Ovary (tissue), 3 donors: ENCODE measurements at regions not wholly inside any gene's neighbourhood (a gene's known extent, or its start where the extent isn't known, plus 50 kb on each side); places are given as distances from the start of the nearest gene placed in this dataset.

Experiments used
- EP300 ChIP-seq: sonication (generic); formaldehyde crosslinking; IDR thresholded peaks from one replicate; pipeline ENCODE4 v1.6.1; 2017; ENCODE audit warnings: antibody characterized with exemption
- TF ChIP-seq, protein P1 (sequence below), 3 donors: fragments of 450-650 bp in 2 of 3; fragments of 200-600 bp in 1 of 3; IDR thresholded peaks; one replicate each; pipeline versions ENCODE4 v1.5.1 to v1.8.0; 2016 to 2022; ENCODE audit warnings: antibody characterized with exemption in 3 of 3, mild to moderate bottlenecking in 1 of 3
- donor health status: DM: no; HTN: no; CAD: no.

- TF ChIP-seq, protein P1, sequence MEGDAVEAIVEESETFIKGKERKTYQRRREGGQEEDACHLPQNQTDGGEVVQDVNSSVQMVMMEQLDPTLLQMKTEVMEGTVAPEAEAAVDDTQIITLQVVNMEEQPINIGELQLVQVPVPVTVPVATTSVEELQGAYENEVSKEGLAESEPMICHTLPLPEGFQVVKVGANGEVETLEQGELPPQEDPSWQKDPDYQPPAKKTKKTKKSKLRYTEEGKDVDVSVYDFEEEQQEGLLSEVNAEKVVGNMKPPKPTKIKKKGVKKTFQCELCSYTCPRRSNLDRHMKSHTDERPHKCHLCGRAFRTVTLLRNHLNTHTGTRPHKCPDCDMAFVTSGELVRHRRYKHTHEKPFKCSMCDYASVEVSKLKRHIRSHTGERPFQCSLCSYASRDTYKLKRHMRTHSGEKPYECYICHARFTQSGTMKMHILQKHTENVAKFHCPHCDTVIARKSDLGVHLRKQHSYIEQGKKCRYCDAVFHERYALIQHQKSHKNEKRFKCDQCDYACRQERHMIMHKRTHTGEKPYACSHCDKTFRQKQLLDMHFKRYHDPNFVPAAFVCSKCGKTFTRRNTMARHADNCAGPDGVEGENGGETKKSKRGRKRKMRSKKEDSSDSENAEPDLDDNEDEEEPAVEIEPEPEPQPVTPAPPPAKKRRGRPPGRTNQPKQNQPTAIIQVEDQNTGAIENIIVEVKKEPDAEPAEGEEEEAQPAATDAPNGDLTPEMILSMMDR (IDR thresholded peaks at IDR 0.05) = no peak
- no peak for TF ChIP-seq EP300
Observed at GRCh38 chr4:11097725-11098124, 331.0 kb downstream of the HS3ST1 start.
